ENCODE measurements at regions not wholly inside any gene's neighbourhood (a gene's known extent, or its start where the extent isn't known, plus 50 kb on each side); places are given as distances from the start of the nearest gene placed in this dataset.
"Not testable (repeated sequence)": the region's sequence is repeated elsewhere in the genome, so short reads cannot be mapped to it uniquely, and the experiment has no call there.

DNA sequence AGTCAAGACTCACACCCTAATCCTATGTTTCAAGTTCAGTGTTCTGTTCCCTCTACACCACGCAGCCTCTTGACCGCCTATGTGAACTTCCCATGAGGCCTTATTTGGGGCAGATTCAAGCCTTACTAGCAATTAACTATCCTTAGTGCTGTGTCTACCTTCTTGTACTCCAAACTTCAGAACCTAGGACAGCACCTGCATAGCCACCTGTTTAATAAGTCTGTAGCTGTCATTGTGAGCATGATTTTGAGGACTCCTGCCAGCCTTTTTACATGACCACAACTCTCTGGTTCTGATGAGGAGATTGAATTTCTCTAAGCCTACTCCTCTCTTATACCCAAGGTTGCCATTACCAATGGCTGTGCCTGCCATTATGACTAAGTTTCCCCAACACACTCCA lies 50.8 kb upstream of the PCSK1 start:
- DNase-seq (ENCODE audit: low read depth in 2 of 2): no peak

- DNase-seq (ENCODE audit: low read depth in 2 of 2): no peak
Observed at GRCh38 chr5:96487859-96488258, 54.8 kb upstream of the PCSK1 start.

- no peak for DNase-seq (ENCODE audit: low read depth in 2 of 2)
Observed at GRCh38 chr5:96489532-96489931, 56.5 kb upstream of the PCSK1 start.

DNA sequence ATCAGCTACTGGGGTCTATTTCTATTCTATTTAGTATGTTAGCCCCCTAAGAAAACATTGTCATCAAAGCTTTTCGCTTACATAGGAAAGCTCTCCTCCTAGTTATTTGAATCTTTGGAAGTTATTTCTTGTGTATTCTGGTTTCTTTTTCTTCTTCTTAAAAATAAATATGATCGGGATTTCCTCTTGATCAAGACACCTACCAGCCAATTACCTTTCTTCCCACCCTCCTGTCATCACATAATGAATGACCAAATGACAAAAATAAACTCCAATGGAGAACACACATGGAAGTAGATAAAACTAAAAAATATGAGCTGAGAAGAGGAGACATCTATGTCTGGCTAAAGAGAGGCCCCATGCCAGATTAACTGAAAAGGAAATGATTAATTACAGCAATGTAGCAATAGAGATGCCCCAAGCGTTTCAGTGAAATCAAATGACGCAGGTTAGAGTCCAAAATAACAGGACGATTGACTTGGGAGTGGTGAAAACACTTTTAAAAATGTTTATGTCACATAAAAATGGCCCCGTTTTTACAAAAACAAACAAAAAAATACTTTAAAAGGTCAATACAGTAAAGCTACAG lies 59.5 kb upstream of the PCSK1 start:
- DNase-seq (ENCODE audit: low read depth in 2 of 2): no peak

DNA sequence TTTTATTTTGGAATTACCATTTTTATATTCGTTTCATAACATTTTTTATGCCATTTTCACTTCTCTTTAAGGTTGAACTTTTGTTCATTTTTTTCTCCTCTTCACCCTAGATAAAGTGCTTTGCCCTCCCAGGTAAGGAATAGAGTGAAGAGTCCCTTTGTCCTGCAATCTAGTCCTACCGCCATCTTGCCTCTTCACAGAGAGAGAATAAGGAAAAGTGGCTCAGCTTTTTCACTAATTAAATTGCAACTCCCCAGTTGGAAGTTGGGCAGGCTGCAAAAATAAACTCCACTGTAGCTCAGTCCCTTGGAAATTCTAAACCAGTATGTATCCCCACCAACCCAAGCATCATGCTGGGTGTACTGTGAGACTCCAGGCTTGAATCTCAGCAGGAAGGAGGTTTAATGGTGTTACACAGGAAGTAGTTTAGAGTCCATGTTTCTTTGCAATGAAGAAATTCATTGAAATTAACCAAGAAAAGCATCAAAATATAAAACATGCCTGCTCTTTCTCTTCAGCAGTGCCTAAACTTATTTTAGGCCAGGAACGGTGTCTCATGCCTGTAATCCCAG lies 60.3 kb upstream of the PCSK1 start:
- no peak for DNase-seq (ENCODE audit: low read depth in 2 of 2)

DNA sequence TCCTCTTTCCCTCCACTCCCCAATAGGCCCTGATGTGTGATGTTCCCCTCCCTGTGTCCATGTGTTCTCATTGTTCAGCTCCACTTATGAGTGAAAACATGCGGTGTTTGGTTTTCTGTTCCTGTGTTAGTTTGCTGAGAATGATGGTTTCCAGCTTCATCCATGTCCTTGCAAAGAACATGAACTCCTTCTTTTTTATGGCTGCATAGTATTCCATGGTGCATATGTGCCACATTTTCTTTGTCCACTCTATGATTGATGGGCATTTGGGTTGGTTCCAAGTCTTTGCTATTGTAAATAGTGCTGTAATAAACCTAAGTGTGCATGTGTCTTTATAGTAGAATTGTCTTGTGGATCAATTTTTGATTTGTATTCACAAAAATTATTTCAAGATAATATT lies 62.4 kb upstream of the PCSK1 start:
- DNase-seq (ENCODE audit: low read depth in 2 of 2): not testable (repeated sequence)

DNA sequence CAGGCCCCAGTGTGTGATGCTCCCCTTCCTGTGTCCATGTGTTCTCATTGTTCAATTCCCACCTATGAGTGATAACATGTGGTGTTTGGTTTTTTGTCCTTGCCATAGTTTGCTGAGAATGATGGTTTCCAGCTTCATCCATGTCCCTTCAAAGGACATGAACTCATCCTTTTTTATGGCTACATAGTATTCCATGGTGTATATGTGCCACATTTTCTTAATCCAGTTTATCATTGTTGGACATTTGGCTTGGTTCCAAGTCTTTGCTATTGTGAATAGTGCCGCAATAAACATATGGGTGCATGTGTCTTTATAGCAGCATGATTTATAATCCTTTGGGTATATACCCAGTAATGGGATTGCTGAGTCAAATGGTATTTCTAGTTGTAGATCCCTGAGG lies 64.0 kb upstream of the PCSK1 start:
- not testable (repeated sequence) for DNase-seq (ENCODE audit: low read depth in 2 of 2)

GRCh38 chr5:96499753-96500345 lies 66.8 kb upstream of the PCSK1 start:
- no peak for DNase-seq (ENCODE audit: low read depth in 2 of 2)

DNA sequence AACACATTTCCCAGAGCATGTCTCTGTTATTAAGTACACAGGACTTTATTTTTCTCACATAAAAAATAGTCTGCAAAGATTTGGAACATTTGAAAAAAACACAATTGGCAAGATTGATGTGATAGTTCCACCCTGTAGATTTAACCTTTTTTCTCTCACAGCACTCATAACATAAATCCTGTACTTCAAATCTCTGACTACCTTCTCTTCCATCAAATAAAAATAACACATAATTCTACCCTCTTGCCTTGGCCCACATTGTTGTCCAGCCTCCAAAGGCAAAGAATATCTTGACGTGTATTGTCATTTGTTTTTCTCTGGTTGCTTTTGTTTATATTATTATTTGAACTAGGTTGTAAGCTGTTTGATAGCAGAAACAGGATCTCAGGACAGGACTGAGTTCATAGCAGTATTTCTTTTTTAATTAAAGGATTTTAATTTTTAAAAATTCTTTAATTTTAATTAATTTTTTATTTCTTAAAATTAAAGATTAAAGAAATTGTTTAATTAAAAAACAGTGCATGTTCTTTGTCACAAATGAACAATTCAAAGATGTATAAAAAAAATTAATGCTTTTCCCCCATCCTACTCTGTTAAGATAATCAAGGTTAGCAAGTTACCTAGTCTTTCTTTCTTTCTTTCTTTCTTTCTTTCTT lies 69.1 kb upstream of the PCSK1 start:
- no peak for DNase-seq (ENCODE audit: low read depth in 2 of 2)

DNA sequence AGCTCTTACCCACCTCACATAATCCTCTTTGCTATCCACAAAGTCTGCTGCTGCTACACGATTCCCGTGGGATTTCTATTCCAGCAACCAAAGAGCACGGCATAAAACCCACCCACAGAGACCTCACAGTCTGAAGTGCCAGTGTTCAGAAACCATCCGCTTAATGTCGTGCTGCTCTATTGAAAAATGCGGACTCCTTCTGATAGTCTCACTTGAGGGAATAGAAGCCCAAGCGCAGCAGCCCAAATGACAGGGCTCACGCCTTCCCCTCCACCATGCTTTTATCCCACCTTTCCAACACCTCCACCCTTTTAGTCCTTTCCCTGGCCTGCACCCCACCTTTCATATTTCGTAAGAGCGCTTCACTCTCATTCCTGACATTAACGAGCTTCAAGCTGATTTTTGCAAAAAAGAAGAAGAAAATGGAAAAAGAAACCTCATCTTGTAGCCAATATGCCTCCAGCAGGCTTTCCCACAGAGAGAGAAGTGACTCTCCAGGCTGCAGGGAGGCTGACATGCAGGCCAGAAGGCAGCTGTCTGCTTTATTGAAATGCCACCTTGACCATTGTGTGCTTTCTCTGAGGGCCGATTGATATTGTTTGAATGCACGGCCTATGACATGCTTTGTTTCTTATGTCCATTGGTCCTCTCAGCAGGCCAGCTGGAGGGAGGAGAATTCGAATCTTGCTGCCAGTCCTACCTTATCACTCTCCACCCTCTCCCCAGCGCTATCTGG lies 70.6 kb upstream of the PCSK1 start:
- no peak for DNase-seq (ENCODE audit: low read depth in 2 of 2)

- DNase-seq (ENCODE audit: low read depth in 2 of 2): no peak
Observed at GRCh38 chr5:96506376-96506775, 73.3 kb upstream of the PCSK1 start.

- DNase-seq (ENCODE audit: low read depth in 2 of 2): no peak
Observed at GRCh38 chr5:96506866-96507527, 73.9 kb upstream of the PCSK1 start.

- DNase-seq (ENCODE audit: low read depth in 2 of 2): no peak
Observed at GRCh38 chr5:96509316-96509715, 76.3 kb upstream of the PCSK1 start.

DNA sequence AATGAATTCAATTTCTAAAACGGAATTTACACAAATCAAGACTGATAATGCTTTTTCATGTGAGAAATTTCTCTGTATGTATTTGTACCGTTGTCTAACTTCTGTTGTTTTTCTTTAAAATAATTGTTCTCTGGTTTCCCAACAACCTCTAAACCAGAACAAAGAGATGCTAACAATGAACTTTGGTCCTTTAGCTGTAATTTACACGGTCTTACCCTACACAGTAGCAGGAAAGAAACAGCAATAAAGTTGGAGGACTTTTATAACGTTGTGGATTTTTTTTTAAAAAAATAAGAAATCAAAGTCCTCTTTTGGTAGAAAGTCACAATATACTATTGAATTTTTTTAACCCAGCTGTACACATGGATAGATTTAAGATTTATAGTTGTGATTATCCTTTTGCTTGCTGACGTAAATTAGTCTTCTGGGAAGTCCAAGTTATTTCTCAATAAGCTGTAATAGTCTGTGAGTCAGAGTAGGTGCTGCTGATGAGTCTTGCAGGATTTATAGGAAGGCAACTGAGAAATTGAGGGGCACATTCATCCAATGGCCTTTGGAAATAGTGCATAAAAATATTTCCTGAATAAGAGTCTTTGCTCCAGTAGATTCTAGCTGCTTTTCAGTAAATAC lies 76.8 kb upstream of the PCSK1 start:
- DNase-seq (ENCODE audit: low read depth in 2 of 2): peak; percentile 92 to 95

GRCh38 chr5:96516631-96517071 lies 83.6 kb upstream of the PCSK1 start:
- DNase-seq (ENCODE audit: low read depth in 2 of 2): peak in 1 of 2 experiments; percentile 14

DNA sequence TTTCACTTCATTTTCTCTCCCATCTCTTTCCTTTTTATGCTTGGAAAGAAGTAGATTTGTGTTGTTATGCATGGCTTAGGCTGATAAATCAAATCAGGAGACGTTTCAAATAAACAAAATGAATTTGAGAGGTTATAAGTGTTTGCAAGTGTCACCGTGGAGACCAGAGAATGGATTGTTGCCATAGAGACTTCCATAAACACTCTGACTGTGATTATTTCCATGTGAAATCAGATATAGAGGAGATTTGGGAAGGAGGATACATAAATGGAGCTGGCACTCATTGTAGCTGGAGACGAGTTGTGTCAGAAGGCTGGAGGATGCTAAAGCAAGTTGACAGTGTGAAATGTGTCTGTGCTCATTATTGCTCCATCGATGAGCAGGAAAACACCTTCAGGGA lies 84.2 kb upstream of the PCSK1 start:
- peak in 1 of 2 experiments; percentile 13 for DNase-seq (ENCODE audit: low read depth in 2 of 2)

- DNase-seq (ENCODE audit: low read depth in 2 of 2): no peak
Observed at GRCh38 chr5:96520345-96520744, 87.3 kb upstream of the PCSK1 start.

GRCh38 chr5:96522635-96523355 lies 89.7 kb upstream of the PCSK1 start:
- DNase-seq (ENCODE audit: low read depth in 2 of 2): no peak

GRCh38 chr5:96527768-96528661 lies 95.0 kb upstream of the PCSK1 start:
- no peak for DNase-seq (ENCODE audit: low read depth in 2 of 2)

Measured in fibroblast of skin of left biceps (primary cell).